Loucy (cell line): ENCODE measurements at regions not wholly inside any gene's neighbourhood (a gene's known extent, or its start where the extent isn't known, plus 50 kb on each side); places are given as distances from the start of the nearest gene placed in this dataset.

Experiments used
- H2AFZ ChIP-seq: fragments of 200-600 bp; sonication (generic); 2 replicates; pipeline ENCODE4 v1.6.0; 2016; ENCODE audit warnings: antibody characterized with exemption, mild to moderate bottlenecking, low read length, moderate library complexity
- H3F3A ChIP-seq: fragments of 200-600 bp; 2 replicates; pipeline ENCODE4 v1.6.0; 2016; ENCODE audit warnings: antibody characterized with exemption, low read depth, mild to moderate bottlenecking
- H3K27me3 ChIP-seq: fragments of 200-600 bp; sonication (generic); 2 replicates; pipeline ENCODE4 v1.6.1; 2014; ENCODE audit warnings: low read length, mild to moderate bottlenecking; ENCODE audit not compliant: insufficient read depth, poor library complexity, severe bottlenecking
- H3K36me3 ChIP-seq: fragments of 200-600 bp; sonication (generic); 2 replicates; pipeline ENCODE4 v1.6.1; 2016; ENCODE audit warnings: low read length; ENCODE audit not compliant: insufficient read depth
- H3K4me1 ChIP-seq: fragments of 200-600 bp; sonication (generic); 2 replicates; pipeline ENCODE4 v1.5.1; 2014; ENCODE audit warnings: low read length, mild to moderate bottlenecking; ENCODE audit not compliant: insufficient read depth, poor library complexity, severe bottlenecking
- H3K4me2 ChIP-seq: fragments of 200-600 bp; sonication (generic); 2 replicates; pipeline ENCODE4 v1.6.0; 2014; ENCODE audit warnings: antibody characterized with exemption, low read length, low read depth, mild to moderate bottlenecking; ENCODE audit not compliant: poor library complexity, severe bottlenecking
- H3K4me3 ChIP-seq: fragments of 200-600 bp; sonication (generic); 2 replicates; pipeline ENCODE4 v1.5.1; 2014; ENCODE audit warnings: low read length, mild to moderate bottlenecking, mixed read lengths; ENCODE audit not compliant: poor library complexity, severe bottlenecking
- H3K79me2 ChIP-seq: fragments of 200-600 bp; sonication (generic); 2 replicates; pipeline ENCODE4 v1.6.1; 2014; ENCODE audit warnings: low read length; ENCODE audit not compliant: insufficient read depth
- H3K9ac ChIP-seq: fragments of 200-600 bp; sonication (generic); 2 replicates; pipeline ENCODE4 v1.6.0; 2014; ENCODE audit warnings: mild to moderate bottlenecking, low read depth, low read length, moderate library complexity; ENCODE audit not compliant: poor library complexity, severe bottlenecking
- H3K9me2 ChIP-seq: fragments of 200-600 bp; sonication (generic); replicated peaks from 2 replicates; pipeline ENCODE4 v1.6.1; 2016; ENCODE audit warnings: low read depth, low read length, mixed read lengths
- H3K9me3 ChIP-seq: fragments of 200-600 bp; sonication (generic); 2 replicates; pipeline ENCODE4 v1.6.1; 2014; ENCODE audit warnings: mild to moderate bottlenecking, antibody characterized with exemption, low read length, low read depth; ENCODE audit not compliant: insufficient read depth
- H4K20me1 ChIP-seq: fragments of 200-600 bp; sonication (generic); 2 replicates; pipeline ENCODE4 v1.6.0; 2014; ENCODE audit warnings: antibody characterized with exemption, low read length, mild to moderate bottlenecking; ENCODE audit not compliant: insufficient read depth, poor library complexity, severe bottlenecking
- EZH2phosphoT487 ChIP-seq: fragments of 200-600 bp; IDR thresholded peaks from 2 replicates; pipeline ENCODE4 v1.6.1; 2018; ENCODE audit warnings: antibody characterized with exemption, mild to moderate bottlenecking, moderate library complexity, borderline replicate concordance
- TF ChIP-seq, protein P1 (sequence below): fragments of 200-600 bp; sonication (generic); conservative IDR thresholded peaks from 2 replicates; pipeline ENCODE4 v1.5.1; 2014; ENCODE audit warnings: mild to moderate bottlenecking, antibody characterized with exemption, low read length

DNA sequence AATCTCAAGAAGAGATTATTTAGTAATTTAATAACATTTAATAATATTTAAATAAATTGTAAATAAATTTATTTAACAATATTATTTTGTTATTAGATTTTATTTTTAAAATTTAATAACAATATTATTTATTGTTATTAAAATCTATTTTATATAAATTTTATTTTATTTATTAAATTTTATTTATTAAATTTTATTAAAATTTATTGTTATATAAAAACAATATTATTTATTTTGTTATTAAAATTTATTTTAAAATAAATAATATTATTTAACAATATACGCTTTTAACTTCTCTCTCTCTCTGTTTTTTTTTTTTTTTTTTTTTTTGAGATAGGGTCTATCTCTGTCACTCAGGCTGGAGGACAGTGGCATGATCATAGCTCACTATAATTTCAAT is 347.1 kb upstream of the LRRC7 start:
- Histone ChIP-seq H3K36me3 (no peaks in the 10 kb centered on the region), H3K79me2 (no peaks in the 10 kb centered on the region), H3K27me3 (no peaks in the 10 kb centered on the region), H3K4me1 (no peaks in the 10 kb centered on the region), H3F3A (no peaks in the 10 kb centered on the region), H3K9ac (no peak overlapping the region), H3K9me2 (no peaks in the 10 kb centered on the region), H3K9me3 (no peaks in the 10 kb centered on the region), H3K4me3 (no peak overlapping the region), H3K4me2 (no peak overlapping the region), H2AFZ (no peak overlapping the region), H4K20me1 (no peaks in the 10 kb centered on the region)
- no peak for TF ChIP-seq EZH2phosphoT487
- TF ChIP-seq, protein P1, sequence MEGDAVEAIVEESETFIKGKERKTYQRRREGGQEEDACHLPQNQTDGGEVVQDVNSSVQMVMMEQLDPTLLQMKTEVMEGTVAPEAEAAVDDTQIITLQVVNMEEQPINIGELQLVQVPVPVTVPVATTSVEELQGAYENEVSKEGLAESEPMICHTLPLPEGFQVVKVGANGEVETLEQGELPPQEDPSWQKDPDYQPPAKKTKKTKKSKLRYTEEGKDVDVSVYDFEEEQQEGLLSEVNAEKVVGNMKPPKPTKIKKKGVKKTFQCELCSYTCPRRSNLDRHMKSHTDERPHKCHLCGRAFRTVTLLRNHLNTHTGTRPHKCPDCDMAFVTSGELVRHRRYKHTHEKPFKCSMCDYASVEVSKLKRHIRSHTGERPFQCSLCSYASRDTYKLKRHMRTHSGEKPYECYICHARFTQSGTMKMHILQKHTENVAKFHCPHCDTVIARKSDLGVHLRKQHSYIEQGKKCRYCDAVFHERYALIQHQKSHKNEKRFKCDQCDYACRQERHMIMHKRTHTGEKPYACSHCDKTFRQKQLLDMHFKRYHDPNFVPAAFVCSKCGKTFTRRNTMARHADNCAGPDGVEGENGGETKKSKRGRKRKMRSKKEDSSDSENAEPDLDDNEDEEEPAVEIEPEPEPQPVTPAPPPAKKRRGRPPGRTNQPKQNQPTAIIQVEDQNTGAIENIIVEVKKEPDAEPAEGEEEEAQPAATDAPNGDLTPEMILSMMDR = no peak

DNA sequence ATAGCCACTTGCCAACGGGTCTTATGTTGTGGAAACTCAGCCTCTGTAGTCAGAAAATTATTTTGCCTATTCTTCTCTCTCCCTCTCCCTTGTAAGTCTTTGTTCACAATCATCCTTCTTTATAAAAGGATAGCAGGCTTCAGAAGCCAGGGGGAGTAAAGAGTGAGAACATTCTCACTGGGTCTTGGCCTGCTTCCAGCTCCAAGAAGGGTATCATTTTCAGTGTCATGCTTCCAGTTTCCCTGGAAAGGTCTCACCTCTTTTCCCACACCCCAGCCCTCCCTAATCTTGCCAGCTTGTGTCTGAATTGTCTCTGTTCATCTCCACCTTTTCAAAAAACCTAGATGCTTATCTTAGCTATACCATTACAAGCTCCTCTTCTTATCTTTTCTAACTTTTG is 346.2 kb upstream of the LRRC7 start:
- Histone ChIP-seq H4K20me1 (no peaks in the 10 kb centered on the region), H3K9me3 (no peaks in the 10 kb centered on the region), H3K27me3 (no peaks in the 10 kb centered on the region), H3K4me1 (no peaks in the 10 kb centered on the region), H3K9ac (no peak overlapping the region), H3K79me2 (no peaks in the 10 kb centered on the region), H2AFZ (no peak overlapping the region), H3K36me3 (no peaks in the 10 kb centered on the region), H3K9me2 (no peaks in the 10 kb centered on the region), H3K4me2 (no peak overlapping the region), H3K4me3 (no peak overlapping the region), H3F3A (no peaks in the 10 kb centered on the region)
- TF ChIP-seq EZH2phosphoT487 = no peak
- TF ChIP-seq, protein P1 = no peak

DNA sequence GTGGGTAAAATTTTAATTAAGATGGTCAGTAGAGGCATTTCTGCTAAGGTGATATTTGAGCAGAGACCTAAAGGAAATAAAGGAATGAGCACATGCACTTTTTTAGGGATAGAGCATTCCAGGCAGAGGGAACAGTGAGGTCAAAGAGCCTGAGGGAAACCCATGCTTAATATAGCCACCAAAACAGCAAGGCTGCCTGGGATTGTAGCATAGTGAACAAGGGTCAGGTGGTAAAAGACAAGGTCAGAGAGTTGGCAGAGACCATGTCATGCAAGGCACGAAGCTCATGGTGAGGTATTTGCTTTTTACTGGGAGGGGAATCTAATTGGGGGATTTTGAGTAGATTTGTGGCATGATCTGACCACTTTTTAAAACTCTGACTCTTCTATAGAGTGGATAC is 344.6 kb upstream of the LRRC7 start:
- Histone ChIP-seq H3K27me3 (no peaks in the 10 kb centered on the region), H3K9me2 (no peaks in the 10 kb centered on the region), H2AFZ (no peak overlapping the region), H3K36me3 (no peaks in the 10 kb centered on the region), H3K4me3 (no peak overlapping the region), H3F3A (no peaks in the 10 kb centered on the region), H3K4me1 (no peaks in the 10 kb centered on the region), H3K9me3 (no peaks in the 10 kb centered on the region), H3K9ac (no peak overlapping the region), H3K79me2 (no peaks in the 10 kb centered on the region), H3K4me2 (no peak overlapping the region), H4K20me1 (no peaks in the 10 kb centered on the region)
- no peak for TF ChIP-seq EZH2phosphoT487
- TF ChIP-seq, protein P1 = no peak
